H1 (cell line): ENCODE measurements at regions not wholly inside any gene's neighbourhood (a gene's known extent, or its start where the extent isn't known, plus 50 kb on each side); places are given as distances from the start of the nearest gene placed in this dataset.

ENCODE experiments used
- FOSL1 ChIP-seq: IDR thresholded peaks from 2 replicates; pipeline ENCODE4 v1.6.1; 2011; ENCODE audit warnings: mild to moderate bottlenecking, low read depth, low read length, moderate library complexity; ENCODE audit not compliant: insufficient read depth
- RAD21 ChIP-seq, 2 experiments: IDR thresholded peaks in 1 of 2; conservative IDR thresholded peaks in 1 of 2; 2 replicates each; pipeline ENCODE4 v1.6.1; 2011; ENCODE audit warnings: low read depth in 2 of 2, low read length in 2 of 2, improper control_type of control experiment in 1 of 2, inconsistent platforms in 1 of 2, mild to moderate bottlenecking in 1 of 2, moderate library complexity in 1 of 2

DNA sequence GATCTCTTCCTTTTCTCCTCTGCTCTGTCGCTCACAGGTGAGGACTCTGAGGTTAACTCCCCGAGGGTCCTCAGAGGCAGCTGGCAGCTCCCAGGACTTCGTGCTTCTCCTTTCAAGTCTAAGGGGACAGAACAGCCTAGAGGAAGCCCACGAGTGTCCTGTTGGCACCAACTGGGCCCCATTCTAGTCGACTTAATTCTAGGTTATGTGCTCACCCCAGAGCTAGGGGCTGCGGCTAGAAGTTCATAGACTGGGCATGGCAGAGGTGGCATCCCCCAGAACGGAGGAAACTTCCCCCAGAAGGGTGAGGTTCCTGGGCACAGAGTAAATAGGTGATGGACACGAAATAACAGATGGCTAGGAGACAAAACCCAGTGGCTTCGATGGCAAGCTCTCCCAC lies 259.4 kb downstream of the TEX36 start:
- TF ChIP-seq RAD21 (IDR thresholded peaks at IDR 0.05 in 1 of 2, conservative IDR thresholded peaks at IDR 0.05 in 1 of 2; ENCODE audit: low read depth in 2 of 2, low read length in 2 of 2) (no peak), FOSL1 (no peak)
